SK-N-SH (cell line): ENCODE measurements at regions not wholly inside any gene's neighbourhood (a gene's known extent, or its start where the extent isn't known, plus 50 kb on each side); places are given as distances from the start of the nearest gene placed in this dataset.

Source experiments
- FOXM1 ChIP-seq: IDR thresholded peaks from 2 replicates; pipeline ENCODE4 v1.4.0; 2012; ENCODE audit warnings: low read depth, mild to moderate bottlenecking
- RCOR1 ChIP-seq: fragments of 150-350 bp; IDR thresholded peaks from 2 replicates; pipeline ENCODE4 v1.6.1; 2017; ENCODE audit warnings: antibody characterized with exemption, low read length
- TCF12 ChIP-seq: IDR thresholded peaks from 2 replicates; pipeline ENCODE4 v1.4.0; 2012
- YY1 ChIP-seq: IDR thresholded peaks from 2 replicates; pipeline ENCODE4 v1.4.0; 2012; ENCODE audit warnings: low read depth, mild to moderate bottlenecking
- TF ChIP-seq, protein P1 (sequence below): fragments of 200-600 bp; sonication (generic); IDR thresholded peaks from 2 replicates; pipeline ENCODE4 v1.6.1; 2017; ENCODE audit warnings: antibody characterized with exemption, mild to moderate bottlenecking, moderate library complexity
- TF ChIP-seq, protein P2 (sequence below): IDR thresholded peaks from 2 replicates; pipeline ENCODE4 v1.4.0; 2012; ENCODE audit warnings: low read depth, borderline replicate concordance

DNA sequence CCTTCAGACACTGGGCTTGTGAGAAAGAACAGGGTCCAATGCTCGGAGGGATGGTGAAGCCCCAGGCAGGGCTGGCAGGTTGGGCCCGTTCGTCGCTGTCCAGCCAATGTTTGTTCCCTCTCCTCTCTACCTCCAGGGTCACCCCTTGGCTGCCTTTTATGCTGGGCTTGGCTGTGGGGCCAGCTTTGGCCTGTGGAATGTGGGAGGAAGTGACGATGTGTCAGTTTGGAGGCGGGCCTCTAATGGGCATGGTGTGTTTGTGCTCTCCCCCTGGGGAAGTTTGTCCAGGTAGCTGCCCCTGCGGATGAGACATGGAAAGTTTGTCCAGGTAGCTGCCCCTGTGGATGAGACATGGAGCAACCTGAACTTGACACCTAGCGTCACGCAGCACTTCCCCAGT lies 236.7 kb downstream of the GLRX3 start:
- TF ChIP-seq, protein P1, sequence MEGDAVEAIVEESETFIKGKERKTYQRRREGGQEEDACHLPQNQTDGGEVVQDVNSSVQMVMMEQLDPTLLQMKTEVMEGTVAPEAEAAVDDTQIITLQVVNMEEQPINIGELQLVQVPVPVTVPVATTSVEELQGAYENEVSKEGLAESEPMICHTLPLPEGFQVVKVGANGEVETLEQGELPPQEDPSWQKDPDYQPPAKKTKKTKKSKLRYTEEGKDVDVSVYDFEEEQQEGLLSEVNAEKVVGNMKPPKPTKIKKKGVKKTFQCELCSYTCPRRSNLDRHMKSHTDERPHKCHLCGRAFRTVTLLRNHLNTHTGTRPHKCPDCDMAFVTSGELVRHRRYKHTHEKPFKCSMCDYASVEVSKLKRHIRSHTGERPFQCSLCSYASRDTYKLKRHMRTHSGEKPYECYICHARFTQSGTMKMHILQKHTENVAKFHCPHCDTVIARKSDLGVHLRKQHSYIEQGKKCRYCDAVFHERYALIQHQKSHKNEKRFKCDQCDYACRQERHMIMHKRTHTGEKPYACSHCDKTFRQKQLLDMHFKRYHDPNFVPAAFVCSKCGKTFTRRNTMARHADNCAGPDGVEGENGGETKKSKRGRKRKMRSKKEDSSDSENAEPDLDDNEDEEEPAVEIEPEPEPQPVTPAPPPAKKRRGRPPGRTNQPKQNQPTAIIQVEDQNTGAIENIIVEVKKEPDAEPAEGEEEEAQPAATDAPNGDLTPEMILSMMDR: no peak
- TF ChIP-seq YY1: no peak
- TF ChIP-seq RCOR1: no peak
- no peak for TF ChIP-seq FOXM1
- TF ChIP-seq, protein P2, sequence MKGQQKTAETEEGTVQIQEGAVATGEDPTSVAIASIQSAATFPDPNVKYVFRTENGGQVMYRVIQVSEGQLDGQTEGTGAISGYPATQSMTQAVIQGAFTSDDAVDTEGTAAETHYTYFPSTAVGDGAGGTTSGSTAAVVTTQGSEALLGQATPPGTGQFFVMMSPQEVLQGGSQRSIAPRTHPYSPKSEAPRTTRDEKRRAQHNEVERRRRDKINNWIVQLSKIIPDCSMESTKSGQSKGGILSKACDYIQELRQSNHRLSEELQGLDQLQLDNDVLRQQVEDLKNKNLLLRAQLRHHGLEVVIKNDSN: no peak
- no peak for TF ChIP-seq TCF12
